HepG2 (cell line): ENCODE measurements at regions not wholly inside any gene's neighbourhood (a gene's known extent, or its start where the extent isn't known, plus 50 kb on each side); places are given as distances from the start of the nearest gene placed in this dataset.
A peak's percentile ranks its signal among the peaks of the same experiment; 100 is the strongest.

Experiments
- ATF1 ChIP-seq: IDR thresholded peaks from 2 replicates; pipeline ENCODE4 v1.6.1; 2016; ENCODE audit warnings: mild to moderate bottlenecking, control low read depth
- DMAP1 ChIP-seq: IDR thresholded peaks from 2 replicates; pipeline ENCODE4 v1.6.1; 2016
- DPF2 ChIP-seq: sonication (generic); formaldehyde crosslinking; IDR thresholded peaks from 2 replicates; pipeline ENCODE4 v1.4.0; 2020; ENCODE audit warnings: mild to moderate bottlenecking, low read depth, missing genetic modification reagents, borderline replicate concordance
- ERF ChIP-seq: IDR thresholded peaks from 2 replicates; pipeline ENCODE4 v1.6.1; 2018; ENCODE audit warnings: missing biosample characterization, missing genetic modification reagents
- GRHL1 ChIP-seq: sonication (generic); formaldehyde crosslinking; conservative IDR thresholded peaks from 2 replicates; pipeline ENCODE4 v1.8.0; 2022; ENCODE audit warnings: missing genetic modification reagents
- HMGXB4 ChIP-seq, 2 experiments: sonication (generic) in 1 of 2; formaldehyde crosslinking in 1 of 2; IDR thresholded peaks; 2 replicates each; pipeline versions ENCODE4 v1.4.0 to v1.6.1; 2018 to 2020; ENCODE audit warnings: missing genetic modification reagents in 2 of 2, borderline replicate concordance in 1 of 2, low read depth in 1 of 2, mild to moderate bottlenecking in 1 of 2, missing biosample characterization in 1 of 2
- STAG1 ChIP-seq: sonication (generic); formaldehyde crosslinking; IDR thresholded peaks from 2 replicates; pipeline ENCODE4 v1.4.0; 2020; ENCODE audit warnings: missing genetic modification reagents
- TCF7L2 ChIP-seq: IDR thresholded peaks from 2 replicates; pipeline ENCODE4 v1.6.1; 2011; ENCODE audit warnings: mild to moderate bottlenecking, low read depth, low read length, moderate library complexity
- YEATS2 ChIP-seq: sonication (generic); formaldehyde crosslinking; IDR thresholded peaks from 2 replicates; pipeline ENCODE4 v1.4.0; 2020; ENCODE audit warnings: missing genetic modification reagents, borderline replicate concordance
- ZBTB37 ChIP-seq: sonication (generic); formaldehyde crosslinking; IDR thresholded peaks from 2 replicates; pipeline ENCODE4 v1.4.0; 2020; ENCODE audit warnings: mild to moderate bottlenecking, missing genetic modification reagents
- ZFP90 ChIP-seq: sonication (generic); formaldehyde crosslinking; IDR thresholded peaks from 2 replicates; pipeline ENCODE4 v1.8.0; 2022; ENCODE audit warnings: missing genetic modification reagents, mild to moderate bottlenecking, inconsistent platforms, borderline replicate concordance
- ZNF17 ChIP-seq: sonication (generic); formaldehyde crosslinking; IDR thresholded peaks from 2 replicates; pipeline ENCODE4 v1.5.0; 2020; ENCODE audit warnings: mild to moderate bottlenecking, missing genetic modification reagents
- ZNF296 ChIP-seq: sonication (generic); formaldehyde crosslinking; conservative IDR thresholded peaks from 2 replicates; pipeline ENCODE4 v1.5.0; 2020; ENCODE audit warnings: mild to moderate bottlenecking, missing genetic modification reagents
- ZNF33A ChIP-seq: sonication (generic); formaldehyde crosslinking; IDR thresholded peaks from 2 replicates; pipeline ENCODE4 v1.5.1; 2020; ENCODE audit warnings: missing genetic modification reagents, mild to moderate bottlenecking, moderate library complexity, borderline replicate concordance
- ZNF740 ChIP-seq: sonication (generic); formaldehyde crosslinking; IDR thresholded peaks from 2 replicates; pipeline ENCODE4 v1.4.0; 2020; ENCODE audit warnings: missing genetic modification reagents
- ZSCAN20 ChIP-seq: sonication (generic); formaldehyde crosslinking; IDR thresholded peaks from 2 replicates; pipeline ENCODE4 v1.4.0; 2020; ENCODE audit warnings: missing genetic modification reagents, mild to moderate bottlenecking, borderline replicate concordance
- TF ChIP-seq, protein P1 (sequence below): sonication (generic); formaldehyde crosslinking; IDR thresholded peaks from 2 replicates; pipeline ENCODE4 v1.9.0; 2021; ENCODE audit warnings: missing genetic modification reagents, borderline replicate concordance
- TF ChIP-seq, protein P2 (sequence below): sonication (generic); formaldehyde crosslinking; IDR thresholded peaks from 2 replicates; pipeline ENCODE4 v1.4.0; 2020; ENCODE audit warnings: mild to moderate bottlenecking, missing genetic modification reagents

DNA sequence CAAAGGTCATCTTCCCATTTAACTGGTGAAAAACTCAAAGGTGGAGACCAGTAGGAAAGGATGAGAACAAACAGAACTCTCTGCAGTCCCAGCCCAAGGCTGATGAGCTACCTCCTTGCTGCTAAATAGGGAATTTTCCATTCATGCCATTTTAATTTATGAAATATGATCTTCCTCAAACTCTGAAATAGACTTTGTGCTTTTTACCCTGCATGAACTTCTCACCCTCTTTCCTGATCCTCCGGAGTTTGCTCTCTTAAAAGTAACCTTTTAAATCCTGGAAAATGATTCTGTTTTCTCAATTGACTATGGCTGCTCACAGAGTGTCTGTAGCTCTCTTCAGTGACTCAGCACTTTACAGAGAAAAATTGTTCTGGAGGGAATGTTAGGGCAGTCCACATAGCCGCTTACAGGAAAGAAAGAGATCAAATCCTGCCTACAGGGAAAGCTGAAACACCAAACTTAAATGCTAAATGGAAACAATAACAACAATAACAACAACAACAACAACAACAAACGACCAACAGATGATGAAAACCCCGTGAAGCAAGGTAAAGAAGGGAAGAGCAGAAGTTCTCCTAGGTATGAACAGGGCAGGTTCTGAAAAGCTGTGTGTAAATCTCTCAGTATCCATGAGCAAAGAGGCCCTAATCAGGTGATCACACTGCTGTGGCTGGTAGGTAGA, 79.8 kb upstream of the SESTD1 start (continued):
- TF ChIP-seq, protein P1, sequence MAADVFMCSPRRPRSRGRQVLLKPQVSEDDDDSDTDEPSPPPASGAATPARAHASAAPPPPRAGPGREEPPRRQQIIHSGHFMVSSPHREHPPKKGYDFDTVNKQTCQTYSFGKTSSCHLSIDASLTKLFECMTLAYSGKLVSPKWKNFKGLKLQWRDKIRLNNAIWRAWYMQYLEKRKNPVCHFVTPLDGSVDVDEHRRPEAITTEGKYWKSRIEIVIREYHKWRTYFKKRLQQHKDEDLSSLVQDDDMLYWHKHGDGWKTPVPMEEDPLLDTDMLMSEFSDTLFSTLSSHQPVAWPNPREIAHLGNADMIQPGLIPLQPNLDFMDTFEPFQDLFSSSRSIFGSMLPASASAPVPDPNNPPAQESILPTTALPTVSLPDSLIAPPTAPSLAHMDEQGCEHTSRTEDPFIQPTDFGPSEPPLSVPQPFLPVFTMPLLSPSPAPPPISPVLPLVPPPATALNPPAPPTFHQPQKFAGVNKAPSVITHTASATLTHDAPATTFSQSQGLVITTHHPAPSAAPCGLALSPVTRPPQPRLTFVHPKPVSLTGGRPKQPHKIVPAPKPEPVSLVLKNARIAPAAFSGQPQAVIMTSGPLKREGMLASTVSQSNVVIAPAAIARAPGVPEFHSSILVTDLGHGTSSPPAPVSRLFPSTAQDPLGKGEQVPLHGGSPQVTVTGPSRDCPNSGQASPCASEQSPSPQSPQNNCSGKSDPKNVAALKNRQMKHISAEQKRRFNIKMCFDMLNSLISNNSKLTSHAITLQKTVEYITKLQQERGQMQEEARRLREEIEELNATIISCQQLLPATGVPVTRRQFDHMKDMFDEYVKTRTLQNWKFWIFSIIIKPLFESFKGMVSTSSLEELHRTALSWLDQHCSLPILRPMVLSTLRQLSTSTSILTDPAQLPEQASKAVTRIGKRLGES (CRISPR knock-in tag): no peak
- TF ChIP-seq ZSCAN20 (CRISPR knock-in tag) (no peak), ZNF17 (CRISPR knock-in tag) (no peak), ERF (CRISPR knock-in tag) (no peak), TCF7L2 (no peak), STAG1 (CRISPR knock-in tag) (no peak; the same call in 1 of the 2 replicates), ZBTB37 (CRISPR knock-in tag) (no peak), ZNF296 (CRISPR knock-in tag) (no peak), HMGXB4 (CRISPR knock-in tag; IDR thresholded peaks at IDR 0.05; ENCODE audit: borderline replicate concordance in 1 of 2, low read depth in 1 of 2) (peak; percentile 44 to 62), ATF1 (peak; percentile 64), YEATS2 (0 out of 2 replicates have a peak, but pooled peaks have one; percentile 21), ZNF740 (CRISPR knock-in tag) (no peak), GRHL1 (no peak), DPF2 (CRISPR knock-in tag) (no peak), ZNF33A (CRISPR knock-in tag) (no peak), ZFP90 (CRISPR knock-in tag) (no peak), DMAP1 (peak; percentile 45; the same call in 1 of the 2 replicates)
- TF ChIP-seq, protein P2, sequence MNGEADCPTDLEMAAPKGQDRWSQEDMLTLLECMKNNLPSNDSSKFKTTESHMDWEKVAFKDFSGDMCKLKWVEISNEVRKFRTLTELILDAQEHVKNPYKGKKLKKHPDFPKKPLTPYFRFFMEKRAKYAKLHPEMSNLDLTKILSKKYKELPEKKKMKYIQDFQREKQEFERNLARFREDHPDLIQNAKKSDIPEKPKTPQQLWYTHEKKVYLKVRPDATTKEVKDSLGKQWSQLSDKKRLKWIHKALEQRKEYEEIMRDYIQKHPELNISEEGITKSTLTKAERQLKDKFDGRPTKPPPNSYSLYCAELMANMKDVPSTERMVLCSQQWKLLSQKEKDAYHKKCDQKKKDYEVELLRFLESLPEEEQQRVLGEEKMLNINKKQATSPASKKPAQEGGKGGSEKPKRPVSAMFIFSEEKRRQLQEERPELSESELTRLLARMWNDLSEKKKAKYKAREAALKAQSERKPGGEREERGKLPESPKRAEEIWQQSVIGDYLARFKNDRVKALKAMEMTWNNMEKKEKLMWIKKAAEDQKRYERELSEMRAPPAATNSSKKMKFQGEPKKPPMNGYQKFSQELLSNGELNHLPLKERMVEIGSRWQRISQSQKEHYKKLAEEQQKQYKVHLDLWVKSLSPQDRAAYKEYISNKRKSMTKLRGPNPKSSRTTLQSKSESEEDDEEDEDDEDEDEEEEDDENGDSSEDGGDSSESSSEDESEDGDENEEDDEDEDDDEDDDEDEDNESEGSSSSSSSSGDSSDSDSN (CRISPR knock-in tag): no peak
